GM18861 (cell line): ENCODE measurements at regions not wholly inside any gene's neighbourhood (a gene's known extent, or its start where the extent isn't known, plus 50 kb on each side); places are given as distances from the start of the nearest gene placed in this dataset.
"Not testable (repeated sequence)": the region's sequence is repeated elsewhere in the genome, so short reads cannot be mapped to it uniquely, and the experiment has no call there.

Experiments used
- ATAC-seq: cut with Tn5 transposase; IDR thresholded peaks from one replicate; pipeline ENCODE4 v1.9.1; 2021; ENCODE audit not compliant: unreplicated experiment

- no peak for ATAC-seq
Observed at GRCh38 chr14:41549821-41550607, 56.7 kb upstream of the LRFN5 start.

DNA sequence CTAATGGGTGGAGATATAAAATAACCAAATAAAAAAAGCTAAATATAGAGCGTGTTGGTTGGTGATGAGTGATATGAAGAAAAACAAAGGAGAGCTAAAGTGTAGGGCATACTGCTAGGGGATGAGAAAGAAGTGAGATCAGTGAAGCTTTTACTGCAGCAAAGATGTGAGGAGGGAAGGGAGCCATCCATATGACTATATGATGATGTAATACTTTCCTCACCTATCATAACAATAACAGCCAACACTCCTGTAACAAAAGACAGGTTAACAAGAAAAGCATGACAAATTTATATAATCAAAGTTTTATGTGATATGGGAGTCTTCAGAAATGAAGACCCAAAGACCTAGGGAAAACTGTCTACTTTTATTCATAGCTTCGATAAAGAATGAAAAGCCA is 57.4 kb upstream of the LRFN5 start:
- ATAC-seq: no peak

DNA sequence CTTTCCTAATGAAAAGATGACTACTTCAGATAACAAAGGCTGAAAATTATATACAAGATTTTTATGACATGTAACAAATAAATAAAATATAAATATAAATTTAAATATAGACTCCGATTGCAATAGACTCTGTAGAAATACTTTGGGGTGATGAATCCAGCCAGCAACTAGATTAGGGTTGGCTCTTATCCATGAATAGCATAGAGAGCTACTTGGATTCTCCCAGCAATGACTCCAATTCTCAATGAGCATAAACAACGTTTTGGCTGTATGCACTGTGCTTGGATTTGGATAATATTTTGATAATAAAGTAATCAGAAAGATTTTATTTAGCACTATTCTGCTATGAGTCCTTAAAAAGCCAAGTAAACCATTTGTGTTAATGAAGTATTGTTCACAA is 58.0 kb upstream of the LRFN5 start:
- ATAC-seq: no peak

DNA sequence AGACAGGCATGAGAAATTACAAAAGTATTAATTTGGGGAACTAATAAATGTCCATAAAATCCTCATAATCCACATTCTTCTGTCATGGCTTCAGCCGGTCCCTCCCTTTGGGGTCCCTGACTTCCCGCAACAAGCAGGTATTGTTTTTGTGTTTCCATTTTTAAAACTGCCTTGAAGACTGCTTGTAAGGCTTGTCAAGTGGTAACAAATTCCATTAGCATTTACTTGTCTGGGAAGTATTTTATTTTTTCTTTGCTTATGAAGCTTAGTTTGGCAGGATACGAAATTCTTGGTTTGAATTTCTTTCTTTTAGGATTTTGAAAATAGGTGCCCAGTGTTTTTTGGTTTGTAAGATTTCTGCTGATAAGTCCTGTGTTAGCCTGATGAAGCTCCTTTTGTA is 65.3 kb upstream of the LRFN5 start:
- ATAC-seq: no peak

GRCh38 chr14:41532255-41532654 is 74.4 kb upstream of the LRFN5 start:
- no peak for ATAC-seq

DNA sequence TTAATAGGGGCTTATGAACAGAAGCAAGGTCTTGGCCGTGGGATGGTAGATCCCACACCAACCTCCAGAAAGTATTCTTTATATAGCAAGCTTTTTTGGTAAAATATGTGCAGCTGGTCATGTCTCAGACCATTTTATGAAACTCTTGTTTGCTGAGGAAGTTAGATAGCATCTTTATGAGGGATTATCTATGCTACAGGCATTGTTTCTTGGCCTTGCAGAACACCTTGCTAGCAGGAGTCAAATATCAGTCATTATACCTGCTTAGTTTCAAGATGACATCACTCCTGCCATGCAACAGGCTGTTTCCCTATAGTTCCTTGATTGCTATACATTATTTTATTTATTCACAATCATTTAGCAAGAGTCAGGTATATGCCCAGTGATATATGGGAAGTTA is 84.8 kb upstream of the LRFN5 start:
- ATAC-seq: no peak

DNA sequence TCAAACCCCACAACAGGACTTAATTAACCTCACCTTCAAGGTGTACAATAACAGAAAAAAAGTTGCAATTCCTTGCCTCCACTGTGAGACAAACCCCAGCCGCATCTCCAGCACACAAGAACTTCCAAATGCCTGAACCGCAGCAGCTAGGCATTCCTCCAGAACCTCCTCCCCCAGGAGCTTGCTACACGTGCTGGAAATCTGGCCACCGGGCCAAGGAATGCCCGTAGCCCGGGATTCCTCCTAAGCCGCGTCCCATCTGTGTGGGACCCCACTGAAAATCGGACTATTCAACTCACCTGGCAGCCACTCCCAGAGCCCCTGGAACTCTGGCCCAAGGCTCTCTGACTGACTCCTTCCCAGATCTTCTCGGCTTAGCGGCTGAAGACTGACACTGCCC is 88.6 kb upstream of the LRFN5 start:
- not testable (repeated sequence) for ATAC-seq

GRCh38 chr14:41506552-41506951 is 100.1 kb upstream of the LRFN5 start:
- ATAC-seq: no peak

GRCh38 chr14:41505491-41505890 is 101.2 kb upstream of the LRFN5 start:
- ATAC-seq: no peak

- ATAC-seq: no peak
Observed at GRCh38 chr14:41498959-41499358, 107.7 kb upstream of the LRFN5 start.

- ATAC-seq: no peak
Observed at GRCh38 chr14:41490323-41490722, 116.4 kb upstream of the LRFN5 start.

DNA sequence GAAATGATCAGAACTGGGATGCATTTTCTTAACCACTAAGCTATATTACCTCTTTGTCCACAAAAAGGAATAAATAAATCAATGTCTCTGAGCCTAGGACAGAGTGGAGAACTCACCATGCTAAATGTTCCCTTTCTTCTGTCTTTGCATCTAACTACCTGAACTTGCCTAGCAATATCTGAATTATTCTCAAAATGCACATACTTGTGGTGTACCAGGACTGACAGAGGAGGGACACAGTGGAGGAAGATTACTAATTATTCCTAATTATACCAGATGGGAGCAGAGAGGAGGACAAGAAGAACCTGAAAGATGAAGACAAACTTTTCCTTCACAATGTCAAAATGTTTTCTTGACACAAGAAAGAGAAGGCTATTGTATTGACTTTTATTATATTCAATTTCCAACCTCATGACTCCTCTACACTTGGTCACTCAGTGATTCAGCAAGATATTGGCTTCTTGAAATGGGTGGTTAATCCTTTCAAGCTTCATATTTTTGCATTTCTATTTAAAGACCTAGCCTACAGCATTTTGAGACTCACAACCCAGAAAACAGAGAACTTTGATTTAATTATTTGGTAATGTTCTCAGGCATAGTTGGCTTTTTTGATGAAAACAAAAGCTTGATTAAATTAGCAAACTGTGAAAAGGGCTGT is 117.2 kb upstream of the LRFN5 start:
- no peak for ATAC-seq

- no peak for ATAC-seq
Observed at GRCh38 chr14:41488401-41488800, 118.3 kb upstream of the LRFN5 start.

DNA sequence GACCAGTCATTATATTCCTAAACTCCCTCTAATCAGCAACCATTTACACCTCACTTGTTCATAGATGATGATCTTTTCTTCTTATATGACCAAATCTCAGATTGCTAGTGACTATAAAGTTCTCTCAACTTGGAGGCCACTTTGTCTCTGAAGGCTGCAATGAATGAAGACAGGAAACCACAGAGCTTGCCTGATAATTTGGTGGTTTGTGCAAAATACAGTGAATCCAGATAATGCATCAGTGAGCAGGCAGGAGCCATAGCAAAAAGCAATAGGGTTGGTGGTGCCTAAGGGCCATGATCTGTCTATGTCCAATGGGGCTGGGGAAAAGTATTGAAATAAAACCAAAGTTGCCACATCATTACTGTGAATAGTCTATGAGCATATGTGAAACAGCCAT is 123.8 kb upstream of the LRFN5 start:
- ATAC-seq: no peak

GRCh38 chr14:41476526-41476925 is 130.2 kb upstream of the LRFN5 start:
- ATAC-seq: no peak

- ATAC-seq: no peak
Observed at GRCh38 chr14:41461380-41461779, 145.3 kb upstream of the LRFN5 start.

- no peak for ATAC-seq
Observed at GRCh38 chr14:41457393-41457792, 149.3 kb upstream of the LRFN5 start.

GRCh38 chr14:41449066-41449465 is 157.6 kb upstream of the LRFN5 start:
- no peak for ATAC-seq

- no peak for ATAC-seq
Observed at GRCh38 chr14:41446008-41446407, 160.7 kb upstream of the LRFN5 start.

- ATAC-seq: no peak
Observed at GRCh38 chr14:41423503-41423902, 183.2 kb upstream of the LRFN5 start.

DNA sequence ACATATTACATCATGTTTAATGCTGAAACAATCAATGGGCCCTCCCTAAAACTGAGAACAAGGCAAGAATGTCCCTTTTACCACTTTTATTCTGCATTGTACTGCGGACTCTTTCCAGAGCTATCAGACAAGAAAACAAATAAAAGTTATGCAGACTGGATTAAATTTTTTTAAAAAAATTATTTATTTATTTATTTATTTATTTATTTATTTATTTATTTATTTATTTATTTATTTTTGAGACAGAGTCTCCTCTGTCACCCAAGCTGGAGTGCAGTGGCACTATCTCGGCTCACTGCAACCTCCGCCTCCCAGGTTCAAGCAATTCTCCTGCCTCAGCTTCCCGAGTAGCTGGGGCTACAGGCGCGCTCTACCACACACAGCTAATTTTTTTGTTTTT is 185.4 kb upstream of the LRFN5 start:
- ATAC-seq: not testable (repeated sequence)

DNA sequence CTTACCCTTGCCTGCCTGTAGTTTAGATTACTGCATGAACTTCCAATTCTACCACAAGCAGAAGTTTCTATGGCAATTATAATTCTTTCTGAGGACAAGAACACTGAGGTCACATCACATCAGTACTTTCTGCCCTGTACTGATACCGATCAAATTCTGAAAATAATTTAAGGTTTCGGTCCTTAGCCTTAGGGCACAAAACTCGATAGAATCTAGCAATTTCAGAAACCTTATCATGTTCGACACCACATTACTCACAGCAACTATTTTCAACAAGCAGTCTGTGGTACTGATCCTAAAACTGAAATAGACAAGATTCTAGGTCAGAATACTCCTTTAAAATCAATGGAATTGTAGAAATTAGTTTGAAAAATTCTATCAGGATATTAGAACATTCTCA is 187.0 kb upstream of the LRFN5 start:
- ATAC-seq: no peak

DNA sequence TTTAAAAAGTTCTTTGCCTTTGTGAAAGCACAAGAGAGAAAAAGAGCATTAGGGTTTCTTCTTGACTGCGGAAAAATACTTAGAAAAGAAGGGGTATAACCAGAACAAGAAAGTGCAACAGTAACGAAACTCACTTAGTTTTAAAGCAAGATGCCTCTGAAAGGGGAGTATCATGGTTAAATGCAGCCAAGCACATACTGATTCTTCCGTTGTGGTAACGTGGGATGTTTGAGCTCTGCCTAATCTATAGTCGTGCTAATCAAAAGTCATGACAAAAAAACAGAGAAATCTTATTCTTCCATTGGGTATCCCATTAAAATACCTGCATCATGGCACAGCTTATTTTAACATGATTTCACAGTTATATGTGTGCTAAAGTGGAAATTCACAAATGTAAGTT is 187.8 kb upstream of the LRFN5 start:
- no peak for ATAC-seq
